CD4-positive, alpha-beta memory T cell (primary cell): ENCODE measurements at regions not wholly inside any gene's neighbourhood (a gene's known extent, or its start where the extent isn't known, plus 50 kb on each side); places are given as distances from the start of the nearest gene placed in this dataset.
"Not testable (repeated sequence)": the region's sequence is repeated elsewhere in the genome, so short reads cannot be mapped to it uniquely, and the experiment has no call there.

ENCODE experiments used
- CTCF ChIA-PET: fragments of 350-600 bp; sonication (Branson Sonifier 250); formaldehyde crosslinking; loops from one replicate; lab custom pipeline; 2021; ENCODE audit warnings: inconsistent platforms; ENCODE audit not compliant: partially characterized antibody; lab: Charles Lee
- POLR2A ChIA-PET: fragments of 350-600 bp; sonication (Branson Sonifier 250); formaldehyde crosslinking; loops from one replicate; lab custom pipeline; 2021; ENCODE audit not compliant: partially characterized antibody; lab: Charles Lee
- DNase-seq, 5 donors: peaks; one replicate each; pipeline versions ENCODE4 v3.0.0 to v3.0.0-alpha.2; 2020 to 2022; ENCODE audit warnings: mixed read lengths in 1 of 5
- H3K27ac ChIP-seq: one replicate; pipeline ENCODE4 v1.7.0; 2013; ENCODE audit warnings: low read depth, low read length
- H3K27me3 ChIP-seq: 2 replicates; pipeline ENCODE4 v1.7.0; 2013; ENCODE audit warnings: mild to moderate bottlenecking, low read length, moderate library complexity; ENCODE audit not compliant: insufficient read depth
- H3K36me3 ChIP-seq: 2 replicates; pipeline ENCODE4 v1.7.0; 2013; ENCODE audit warnings: mild to moderate bottlenecking, low read length, moderate library complexity; ENCODE audit not compliant: insufficient read depth
- H3K4me1 ChIP-seq: 2 replicates; pipeline ENCODE4 v1.7.0; 2013; ENCODE audit warnings: mild to moderate bottlenecking, low read length, moderate library complexity; ENCODE audit not compliant: insufficient read depth
- H3K4me3 ChIP-seq, 2 donors: one replicate each; pipeline ENCODE4 v1.7.0; 2013; ENCODE audit warnings: low read length in 2 of 2, mild to moderate bottlenecking in 1 of 2
- H3K9me3 ChIP-seq, 2 donors: one replicate each; pipeline ENCODE4 v1.7.0; 2013; ENCODE audit warnings: low read length in 2 of 2, control low read depth in 1 of 2; ENCODE audit not compliant: control insufficient read depth in 1 of 2
- H3K27ac Mint-ChIP-seq, 7 donors: one replicate each; pipeline ENCODE4 v1.8.0; 2020 to 2021; ENCODE audit warnings: mixed read lengths in 7 of 7, mild to moderate bottlenecking in 6 of 7, inconsistent platforms in 3 of 7, moderate library complexity in 3 of 7
- H3K27me3 Mint-ChIP-seq, 2 donors: one replicate each; pipeline ENCODE4 v1.8.0; 2020 to 2021; ENCODE audit warnings: mixed read lengths in 2 of 2
- H3K36me3 Mint-ChIP-seq, 2 donors: one replicate each; pipeline ENCODE4 v1.8.0; 2020 to 2021; ENCODE audit warnings: mixed read lengths in 2 of 2, inconsistent platforms in 1 of 2, mild to moderate bottlenecking in 1 of 2
- H3K4me1 Mint-ChIP-seq, 4 donors: one replicate each; pipeline ENCODE4 v1.8.0; 2020 to 2021; ENCODE audit warnings: mixed read lengths in 4 of 4, mild to moderate bottlenecking in 1 of 4
- H3K4me3 Mint-ChIP-seq, 8 donors: one replicate each; pipeline ENCODE4 v1.8.0; 2020 to 2021; ENCODE audit warnings: mixed read lengths in 8 of 8, mild to moderate bottlenecking in 7 of 8, moderate library complexity in 6 of 8, inconsistent platforms in 3 of 8
- H3K9me3 Mint-ChIP-seq, 8 donors: one replicate each; pipeline ENCODE4 v1.8.0; 2020 to 2021; ENCODE audit warnings: mixed read lengths in 8 of 8, mild to moderate bottlenecking in 5 of 8, inconsistent platforms in 3 of 8, moderate library complexity in 1 of 8
- intact Hi-C: fragments of 100-400 bp; cut with micrococcal nuclease; formaldehyde crosslinking; loops from one replicate; pipeline ENCODE4 v1.15.1; 2023

DNA sequence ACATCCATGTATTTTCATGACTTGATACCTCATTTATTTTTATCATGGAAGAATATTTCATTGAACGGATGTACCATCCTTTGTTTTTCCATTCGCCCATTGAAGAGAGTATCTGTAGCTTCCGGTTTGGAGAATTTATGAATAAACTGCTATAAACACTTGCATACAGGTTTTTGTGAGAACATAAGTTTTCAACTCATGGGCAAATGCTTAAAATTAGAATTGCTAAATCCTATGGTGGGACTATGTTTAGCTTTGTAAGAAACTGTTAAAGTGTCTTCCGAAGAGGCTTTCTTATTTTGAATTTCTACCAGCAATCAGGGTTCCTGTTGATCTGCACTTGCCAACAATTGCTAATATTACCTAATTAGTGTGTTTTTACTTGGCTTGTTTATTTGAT lies 938.9 kb downstream of the TDRD15 start:
- Mint-ChIP-seq H3K9me3 (peaks cover 0 to 9% (median 4%) of the 10 kb centered on the region in 8 donors), H3K27ac (no peak overlapping the region), H3K36me3 (no peaks in the 10 kb centered on the region), H3K27me3 (no peaks in the 10 kb centered on the region), H3K4me3 (no peak overlapping the region), H3K4me1 (no peaks in the 10 kb centered on the region)
- H3K27me3 ChIP-seq: no peaks in the 10 kb centered on the region
- no peaks in the 10 kb centered on the region for H3K4me1 ChIP-seq
- CTCF ChIA-PET: no interaction called here
- peaks cover 0 to 4% of the 10 kb centered on the region in 2 donors for H3K9me3 ChIP-seq
- H3K4me3 ChIP-seq: no peak overlapping the region
- H3K36me3 ChIP-seq: no peaks in the 10 kb centered on the region
- intact Hi-C loops: no loop called here
- POLR2A ChIA-PET: no interaction called here
- no peak overlapping the region for H3K27ac ChIP-seq
- DNase-seq: no peak

- CTCF ChIA-PET: no interaction called here
These were observed 952.7 kb downstream of the TDRD15 start for GRCh38 chr2:22076454-22076853.

DNA sequence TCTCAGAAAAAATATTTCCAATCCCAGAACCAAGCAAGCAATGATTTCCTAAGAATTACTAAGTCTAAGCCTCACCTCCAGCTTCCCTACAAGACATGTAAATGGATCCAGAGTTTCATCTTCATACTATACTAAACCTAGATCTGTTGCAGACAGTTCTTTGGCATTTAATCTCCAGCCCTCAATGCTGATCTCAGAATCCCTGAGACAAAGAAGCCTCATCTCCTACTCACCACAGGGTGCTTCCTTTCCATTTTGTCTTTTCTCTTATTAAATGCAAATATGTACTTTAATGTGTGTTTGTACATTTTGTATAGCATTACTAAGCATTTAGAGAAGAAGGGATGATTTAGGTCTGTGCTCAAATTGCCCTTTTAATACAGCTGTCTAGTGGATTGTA lies 954.9 kb downstream of the TDRD15 start:
- DNase-seq: no peak
- H3K4me3 Mint-ChIP-seq: no peak overlapping the region
- H3K27ac ChIP-seq: no peak overlapping the region
- H3K27me3 ChIP-seq: no peaks in the 10 kb centered on the region
- H3K4me1 Mint-ChIP-seq: no peaks in the 10 kb centered on the region
- H3K27me3 Mint-ChIP-seq: no peaks in the 10 kb centered on the region
- intact Hi-C loops: no loop called here
- H3K4me1 ChIP-seq: no peaks in the 10 kb centered on the region
- peaks cover 0 to 12% (median 6%) of the 10 kb centered on the region in 8 donors for H3K9me3 Mint-ChIP-seq
- no peaks in the 10 kb centered on the region for H3K36me3 Mint-ChIP-seq
- H3K36me3 ChIP-seq: no peaks in the 10 kb centered on the region
- H3K27ac Mint-ChIP-seq: no peak overlapping the region
- ChIA-PET CTCF (no interaction called here), POLR2A (no interaction called here)
- peaks cover 0 to 5% of the 10 kb centered on the region in 2 donors for H3K9me3 ChIP-seq
- H3K4me3 ChIP-seq: no peak overlapping the region

More at GRCh38 chr2:22076454-22076853, 952.7 kb downstream of the TDRD15 start:
- no peaks in the 10 kb centered on the region for H3K36me3 ChIP-seq
- intact Hi-C loops: no loop called here
- no peak overlapping the region for H3K27ac ChIP-seq
- Mint-ChIP-seq H3K36me3 (no peaks in the 10 kb centered on the region), H3K4me3 (no peak overlapping the region), H3K9me3 (peaks cover 2 to 17% (median 7%) of the 10 kb centered on the region in 8 donors), H3K4me1 (no peaks in the 10 kb centered on the region), H3K27ac (no peak overlapping the region), H3K27me3 (no peaks in the 10 kb centered on the region)
- DNase-seq: no peak
- no peaks in the 10 kb centered on the region for H3K27me3 ChIP-seq
- H3K4me1 ChIP-seq: no peaks in the 10 kb centered on the region
- POLR2A ChIA-PET: no interaction called here
- H3K4me3 ChIP-seq: no peak overlapping the region
- H3K9me3 ChIP-seq: no peaks in the 10 kb centered on the region

DNA sequence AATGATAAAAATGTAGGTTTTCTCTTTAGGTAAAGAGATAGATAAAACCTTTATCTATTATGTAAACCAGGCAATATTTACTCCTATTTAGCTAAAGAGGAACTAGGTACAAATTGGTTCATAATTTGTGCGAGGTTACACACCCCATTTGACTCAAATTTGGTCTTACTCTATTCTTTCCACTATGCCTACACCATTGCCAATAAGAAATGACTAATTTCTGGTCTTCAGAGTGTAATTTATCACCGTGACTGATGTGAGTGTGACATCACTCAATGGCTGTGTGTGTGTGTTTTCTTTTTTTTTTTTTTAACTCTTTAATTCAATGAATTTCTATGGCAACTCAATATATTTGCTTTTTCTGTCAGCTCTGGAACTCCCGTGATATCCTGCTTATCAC lies 955.8 kb downstream of the TDRD15 start:
- CTCF ChIA-PET: no interaction called here

GRCh38 chr2:22086726-22087125 lies 963.0 kb downstream of the TDRD15 start:
- H3K27ac Mint-ChIP-seq: no peak overlapping the region
- no peaks in the 10 kb centered on the region for H3K4me1 Mint-ChIP-seq
- H3K36me3 Mint-ChIP-seq: no peaks in the 10 kb centered on the region
- H3K4me3 ChIP-seq: no peak overlapping the region
- ChIA-PET POLR2A (no interaction called here), CTCF (no interaction called here)
- H3K9me3 ChIP-seq: peaks cover 0 to 5% of the 10 kb centered on the region in 2 donors
- no peak overlapping the region for H3K4me3 Mint-ChIP-seq
- H3K9me3 Mint-ChIP-seq: peaks cover 0 to 15% (median 4%) of the 10 kb centered on the region in 8 donors
- no peaks in the 10 kb centered on the region for H3K4me1 ChIP-seq
- no peak overlapping the region for H3K27ac ChIP-seq
- H3K27me3 ChIP-seq: no peaks in the 10 kb centered on the region
- no peaks in the 10 kb centered on the region for H3K27me3 Mint-ChIP-seq
- no peak for DNase-seq
- no peaks in the 10 kb centered on the region for H3K36me3 ChIP-seq
- intact Hi-C loops: no loop called here

More for the DNA sequence above, 955.8 kb downstream of the TDRD15 start:
- Histone ChIP-seq H3K9me3 (peaks cover 0 to 5% of the 10 kb centered on the region in 2 donors), H3K27ac (no peak overlapping the region), H3K36me3 (no peaks in the 10 kb centered on the region), H3K4me3 (no peak overlapping the region), H3K4me1 (no peaks in the 10 kb centered on the region), H3K27me3 (no peaks in the 10 kb centered on the region)
- POLR2A ChIA-PET: no interaction called here
- Mint-ChIP-seq H3K36me3 (no peaks in the 10 kb centered on the region), H3K4me1 (no peaks in the 10 kb centered on the region), H3K9me3 (peaks cover 0 to 10% (median 2%) of the 10 kb centered on the region in 8 donors), H3K4me3 (no peak overlapping the region), H3K27ac (no peak overlapping the region), H3K27me3 (no peaks in the 10 kb centered on the region)
- no peak for DNase-seq
- intact Hi-C loops: no loop called here

DNA sequence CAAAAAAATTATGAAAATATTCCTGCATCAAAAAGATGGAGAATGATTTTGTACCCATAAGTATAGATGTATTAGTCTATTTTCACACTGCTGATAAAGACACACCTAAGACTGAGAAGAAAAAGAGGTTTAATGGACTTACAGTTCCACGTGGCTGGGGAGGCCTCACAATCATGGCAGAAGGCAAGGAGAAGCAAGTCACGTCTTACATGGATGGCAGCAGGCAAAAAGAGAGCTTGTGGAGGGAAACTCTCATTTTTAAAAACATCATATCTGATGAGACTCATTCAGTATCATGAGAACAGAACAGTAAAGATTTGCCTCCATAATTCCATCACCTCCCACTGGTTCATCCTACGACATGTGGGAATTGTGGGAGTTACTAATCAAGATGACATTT lies 979.8 kb downstream of the TDRD15 start:
- CTCF ChIA-PET, H3K36me3 ChIP-seq, DNase-seq, H3K36me3 Mint-ChIP-seq, H3K4me3 ChIP-seq, intact Hi-C loops, H3K27me3 Mint-ChIP-seq, H3K27me3 ChIP-seq, H3K9me3 Mint-ChIP-seq, H3K4me3 Mint-ChIP-seq, H3K27ac Mint-ChIP-seq, H3K27ac ChIP-seq, H3K4me1 Mint-ChIP-seq, H3K9me3 ChIP-seq, POLR2A ChIA-PET, H3K4me1 ChIP-seq: not testable (repeated sequence)

GRCh38 chr2:22110244-22110651 lies 986.5 kb downstream of the TDRD15 start:
- H3K9me3 Mint-ChIP-seq: peaks cover 0 to 18% (median 4%) of the 10 kb centered on the region in 8 donors
- no peak overlapping the region for H3K4me3 ChIP-seq
- no peaks in the 10 kb centered on the region for H3K4me1 ChIP-seq
- H3K4me3 Mint-ChIP-seq: no peak overlapping the region
- no peaks in the 10 kb centered on the region for H3K27me3 Mint-ChIP-seq
- no peaks in the 10 kb centered on the region for H3K36me3 ChIP-seq
- CTCF ChIA-PET: no interaction called here
- H3K9me3 ChIP-seq: peaks cover 0 to 2% of the 10 kb centered on the region in 2 donors
- no peak for DNase-seq
- no peak overlapping the region for H3K27ac ChIP-seq
- H3K27me3 ChIP-seq: no peaks in the 10 kb centered on the region
- H3K4me1 Mint-ChIP-seq: no peaks in the 10 kb centered on the region
- H3K36me3 Mint-ChIP-seq: no peaks in the 10 kb centered on the region
- no peak overlapping the region for H3K27ac Mint-ChIP-seq
- POLR2A ChIA-PET: no interaction called here
- intact Hi-C loops: no loop called here

DNA sequence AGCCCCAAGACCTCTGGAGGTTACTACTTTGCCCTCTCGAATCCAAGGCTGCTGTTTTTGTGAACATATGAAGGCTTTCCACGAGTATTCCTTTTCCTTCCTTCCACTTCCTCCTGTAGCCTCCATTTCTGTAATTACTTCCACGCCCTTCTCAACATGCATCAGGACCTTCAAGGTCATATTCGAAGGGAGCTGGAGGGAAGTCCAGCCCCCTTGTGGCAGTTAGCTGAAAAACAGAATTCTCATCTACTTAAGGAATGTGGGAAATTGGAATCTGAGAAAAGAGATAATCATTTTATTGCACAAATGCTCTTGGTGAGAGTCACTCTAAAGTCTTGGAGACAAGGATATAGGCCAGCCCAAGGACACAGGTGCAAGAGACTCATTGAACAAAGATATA lies 1000.2 kb downstream of the TDRD15 start:
- intact Hi-C loops: no loop called here
- H3K27me3 Mint-ChIP-seq: no peaks in the 10 kb centered on the region
- no peaks in the 10 kb centered on the region for H3K36me3 Mint-ChIP-seq
- DNase-seq: no peak
- H3K36me3 ChIP-seq: no peaks in the 10 kb centered on the region
- POLR2A ChIA-PET: no interaction called here
- H3K27ac Mint-ChIP-seq: no peak overlapping the region
- no peaks in the 10 kb centered on the region for H3K9me3 ChIP-seq
- H3K9me3 Mint-ChIP-seq: peaks cover 0 to 35% (median 17%) of the 10 kb centered on the region in 8 donors
- H3K4me1 Mint-ChIP-seq: no peaks in the 10 kb centered on the region
- no peaks in the 10 kb centered on the region for H3K27me3 ChIP-seq
- H3K4me3 ChIP-seq: no peak overlapping the region
- CTCF ChIA-PET: no interaction called here
- no peak overlapping the region for H3K4me3 Mint-ChIP-seq
- no peak overlapping the region for H3K27ac ChIP-seq
- H3K4me1 ChIP-seq: no peaks in the 10 kb centered on the region
